MV-4-11 (cell line): ENCODE measurements at regions not wholly inside any gene's neighbourhood (a gene's known extent, or its start where the extent isn't known, plus 50 kb on each side); places are given as distances from the start of the nearest gene placed in this dataset.
A peak's percentile ranks its signal among the peaks of the same experiment; 100 is the strongest.

Source experiments
- DNase-seq: peaks from one replicate; lab custom pipeline; 2025; lab: John Stamatoyannopoulos, UW

- DNase-seq = peak; percentile 25
Observed at GRCh38 chr2:45141883-45142866, 132.9 kb upstream of the SIX2 start.

- DNase-seq = no peak
Observed at GRCh38 chr2:45140675-45141074, 131.4 kb upstream of the SIX2 start.

- no peak for DNase-seq
Observed at GRCh38 chr2:45138904-45139303, 129.7 kb upstream of the SIX2 start.

GRCh38 chr2:45137966-45138695, 128.9 kb upstream of the SIX2 start:
- DNase-seq = no peak

- peak; percentile 94 for DNase-seq
Observed at GRCh38 chr2:45134726-45135125, 125.5 kb upstream of the SIX2 start.

GRCh38 chr2:45134014-45134413, 124.8 kb upstream of the SIX2 start:
- DNase-seq = peak; percentile 68

GRCh38 chr2:45132551-45132950, 123.3 kb upstream of the SIX2 start:
- DNase-seq = no peak

GRCh38 chr2:45131587-45131986, 122.3 kb upstream of the SIX2 start:
- DNase-seq = peak; percentile 56

GRCh38 chr2:45130736-45131135, 121.5 kb upstream of the SIX2 start:
- peak; percentile 89 for DNase-seq

- no peak for DNase-seq
Observed at GRCh38 chr2:45128580-45128997, 119.3 kb upstream of the SIX2 start.

GRCh38 chr2:45127891-45128290, 118.6 kb upstream of the SIX2 start:
- DNase-seq = no peak

GRCh38 chr2:45127321-45127720, 118.1 kb upstream of the SIX2 start:
- DNase-seq = no peak

- no peak for DNase-seq
Observed at GRCh38 chr2:45125232-45125631, 116.0 kb upstream of the SIX2 start.

GRCh38 chr2:45124456-45124855, 115.2 kb upstream of the SIX2 start:
- DNase-seq = no peak

GRCh38 chr2:45123521-45124191, 114.4 kb upstream of the SIX2 start:
- no peak for DNase-seq

- DNase-seq = no peak
Observed at GRCh38 chr2:45123065-45123464, 113.8 kb upstream of the SIX2 start.

GRCh38 chr2:45121236-45121927, 112.1 kb upstream of the SIX2 start:
- DNase-seq = no peak

- DNase-seq = no peak
Observed at GRCh38 chr2:45120546-45120945, 111.3 kb upstream of the SIX2 start.

- peak; percentile 20 for DNase-seq
Observed at GRCh38 chr2:45119855-45120254, 110.6 kb upstream of the SIX2 start.

- DNase-seq = no peak
Observed at GRCh38 chr2:45119038-45119437, 109.8 kb upstream of the SIX2 start.

GRCh38 chr2:45117383-45117782, 108.1 kb upstream of the SIX2 start:
- DNase-seq = no peak

- DNase-seq = no peak
Observed at GRCh38 chr2:45115181-45115580, 105.9 kb upstream of the SIX2 start.
